ENCODE measurements at regions not wholly inside any gene's neighbourhood (a gene's known extent, or its start where the extent isn't known, plus 50 kb on each side); places are given as distances from the start of the nearest gene placed in this dataset.

GRCh38 chr9:2557693-2558092 is 63.9 kb upstream of the VLDLR start:
- no peak for DNase-seq (ENCODE audit: extremely low read depth, low read depth)
- no peak for TF ChIP-seq CTCF (IDR thresholded peaks at IDR 0.05; ENCODE audit: low read depth, low read length)

GRCh38 chr9:2559192-2560152 is 62.1 kb upstream of the VLDLR start:
- peak; percentile 75 for DNase-seq (ENCODE audit: extremely low read depth, low read depth)

GRCh38 chr9:2560180-2560579 is 61.4 kb upstream of the VLDLR start:
- no peak for DNase-seq (ENCODE audit: extremely low read depth, low read depth)
- TF ChIP-seq CTCF (IDR thresholded peaks at IDR 0.05; ENCODE audit: low read depth, low read length), result no peak

More at GRCh38 chr9:2559192-2560152, 62.1 kb upstream of the VLDLR start:
- no peak for TF ChIP-seq CTCF (IDR thresholded peaks at IDR 0.05; ENCODE audit: low read depth, low read length)

GRCh38 chr9:2565676-2566340 is 55.8 kb upstream of the VLDLR start:
- TF ChIP-seq CTCF (IDR thresholded peaks at IDR 0.05; ENCODE audit: low read depth, low read length), result no peak

GRCh38 chr9:2567922-2568321 is 53.7 kb upstream of the VLDLR start:
- TF ChIP-seq CTCF (IDR thresholded peaks at IDR 0.05; ENCODE audit: low read depth, low read length), result no peak
- DNase-seq (ENCODE audit: extremely low read depth, low read depth), result no peak

More at GRCh38 chr9:2565676-2566340, 55.8 kb upstream of the VLDLR start:
- no peak for DNase-seq (ENCODE audit: extremely low read depth, low read depth)

- DNase-seq (ENCODE audit: extremely low read depth, low read depth), result no peak
- no peak for TF ChIP-seq CTCF (IDR thresholded peaks at IDR 0.05; ENCODE audit: low read depth, low read length)
Observed at GRCh38 chr9:2568689-2569088, 52.9 kb upstream of the VLDLR start.
